ENCODE measurements at regions not wholly inside any gene's neighbourhood (a gene's known extent, or its start where the extent isn't known, plus 50 kb on each side); places are given as distances from the start of the nearest gene placed in this dataset.

DNA sequence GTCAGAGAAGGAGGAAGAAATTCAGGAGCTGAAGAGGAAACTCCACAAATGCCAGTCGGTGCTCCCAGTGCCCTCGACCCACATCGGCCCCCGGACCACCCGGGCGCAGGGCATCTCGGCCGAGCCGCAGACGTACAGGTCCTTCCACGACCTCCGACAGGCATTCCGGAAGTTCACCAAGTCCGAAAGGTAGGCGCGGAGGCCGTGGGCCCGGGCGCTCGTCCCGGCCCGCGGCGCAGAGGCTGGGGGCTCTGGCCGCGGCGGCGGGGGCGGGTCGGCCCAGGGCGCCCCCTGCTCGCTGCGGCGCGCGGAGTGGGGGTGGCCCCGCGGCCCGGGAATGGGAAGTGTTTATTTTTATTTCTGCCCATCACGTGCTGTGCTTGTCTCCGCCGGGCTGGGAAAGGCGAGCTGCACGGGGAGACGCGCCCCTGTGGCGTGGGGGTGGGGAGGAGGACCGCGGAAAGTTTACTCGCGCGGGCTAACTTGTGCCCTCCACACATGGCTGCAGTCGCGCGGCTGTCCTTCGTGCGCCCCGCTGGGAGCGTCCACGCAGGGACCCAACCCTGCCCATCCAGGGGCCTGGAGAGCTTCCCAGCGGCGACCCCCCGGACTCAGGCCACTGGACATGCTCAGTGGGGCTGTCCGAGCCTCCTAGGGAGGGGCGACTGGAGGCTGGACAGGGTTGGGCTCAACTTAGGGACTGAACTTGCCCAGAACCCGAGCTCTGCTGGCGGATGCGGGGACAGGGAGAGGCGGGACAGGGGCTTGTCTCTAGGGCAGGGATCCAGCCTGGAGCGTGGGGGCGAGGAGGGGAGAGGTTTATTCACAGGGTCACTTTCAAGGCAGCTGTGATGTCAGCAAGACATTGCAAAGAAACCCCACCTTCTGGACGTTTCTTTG lies 82.6 kb upstream of the PRKG1 start:
- TF ChIP-seq ARNTL (CRISPR knock-in tag; IDR thresholded peaks at IDR 0.05; ENCODE audit: borderline replicate concordance, low read depth) (no peak), TCF4 (CRISPR knock-in tag; IDR thresholded peaks at IDR 0.05; ENCODE audit: borderline replicate concordance) (no peak), ZC3H10 (CRISPR knock-in tag; IDR thresholded peaks at IDR 0.05) (no peak), OSR1 (CRISPR knock-in tag; IDR thresholded peaks at IDR 0.05) (no peak), ZNF70 (CRISPR knock-in tag; IDR thresholded peaks at IDR 0.05) (no peak), ZFP30 (CRISPR knock-in tag; IDR thresholded peaks at IDR 0.05) (no peak), RARB (CRISPR knock-in tag; IDR thresholded peaks at IDR 0.05) (no peak), ZNF565 (CRISPR knock-in tag; conservative IDR thresholded peaks at IDR 0.05; ENCODE audit: low read depth) (no peak), ISL1 (CRISPR knock-in tag; IDR thresholded peaks at IDR 0.05) (no peak), GLIS3 (CRISPR knock-in tag; IDR thresholded peaks at IDR 0.05) (no peak), ZFP3 (CRISPR knock-in tag; IDR thresholded peaks at IDR 0.05) (no peak)
- TF ChIP-seq, protein P1, sequence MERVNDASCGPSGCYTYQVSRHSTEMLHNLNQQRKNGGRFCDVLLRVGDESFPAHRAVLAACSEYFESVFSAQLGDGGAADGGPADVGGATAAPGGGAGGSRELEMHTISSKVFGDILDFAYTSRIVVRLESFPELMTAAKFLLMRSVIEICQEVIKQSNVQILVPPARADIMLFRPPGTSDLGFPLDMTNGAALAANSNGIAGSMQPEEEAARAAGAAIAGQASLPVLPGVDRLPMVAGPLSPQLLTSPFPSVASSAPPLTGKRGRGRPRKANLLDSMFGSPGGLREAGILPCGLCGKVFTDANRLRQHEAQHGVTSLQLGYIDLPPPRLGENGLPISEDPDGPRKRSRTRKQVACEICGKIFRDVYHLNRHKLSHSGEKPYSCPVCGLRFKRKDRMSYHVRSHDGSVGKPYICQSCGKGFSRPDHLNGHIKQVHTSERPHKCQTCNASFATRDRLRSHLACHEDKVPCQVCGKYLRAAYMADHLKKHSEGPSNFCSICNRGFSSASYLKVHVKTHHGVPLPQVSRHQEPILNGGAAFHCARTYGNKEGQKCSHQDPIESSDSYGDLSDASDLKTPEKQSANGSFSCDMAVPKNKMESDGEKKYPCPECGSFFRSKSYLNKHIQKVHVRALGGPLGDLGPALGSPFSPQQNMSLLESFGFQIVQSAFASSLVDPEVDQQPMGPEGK (CRISPR knock-in tag; IDR thresholded peaks at IDR 0.05; ENCODE audit: borderline replicate concordance) = no peak
- TF ChIP-seq, protein P2, sequence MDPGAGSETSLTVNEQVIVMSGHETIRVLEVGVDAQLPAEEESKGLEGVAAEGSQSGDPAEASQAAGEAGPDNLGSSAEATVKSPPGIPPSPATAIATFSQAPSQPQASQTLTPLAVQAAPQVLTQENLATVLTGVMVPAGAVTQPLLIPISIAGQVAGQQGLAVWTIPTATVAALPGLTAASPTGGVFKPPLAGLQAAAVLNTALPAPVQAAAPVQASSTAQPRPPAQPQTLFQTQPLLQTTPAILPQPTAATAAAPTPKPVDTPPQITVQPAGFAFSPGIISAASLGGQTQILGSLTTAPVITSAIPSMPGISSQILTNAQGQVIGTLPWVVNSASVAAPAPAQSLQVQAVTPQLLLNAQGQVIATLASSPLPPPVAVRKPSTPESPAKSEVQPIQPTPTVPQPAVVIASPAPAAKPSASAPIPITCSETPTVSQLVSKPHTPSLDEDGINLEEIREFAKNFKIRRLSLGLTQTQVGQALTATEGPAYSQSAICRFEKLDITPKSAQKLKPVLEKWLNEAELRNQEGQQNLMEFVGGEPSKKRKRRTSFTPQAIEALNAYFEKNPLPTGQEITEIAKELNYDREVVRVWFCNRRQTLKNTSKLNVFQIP (CRISPR knock-in tag; IDR thresholded peaks at IDR 0.05; ENCODE audit: borderline replicate concordance, low read depth) = no peak
- TF ChIP-seq, protein P3, sequence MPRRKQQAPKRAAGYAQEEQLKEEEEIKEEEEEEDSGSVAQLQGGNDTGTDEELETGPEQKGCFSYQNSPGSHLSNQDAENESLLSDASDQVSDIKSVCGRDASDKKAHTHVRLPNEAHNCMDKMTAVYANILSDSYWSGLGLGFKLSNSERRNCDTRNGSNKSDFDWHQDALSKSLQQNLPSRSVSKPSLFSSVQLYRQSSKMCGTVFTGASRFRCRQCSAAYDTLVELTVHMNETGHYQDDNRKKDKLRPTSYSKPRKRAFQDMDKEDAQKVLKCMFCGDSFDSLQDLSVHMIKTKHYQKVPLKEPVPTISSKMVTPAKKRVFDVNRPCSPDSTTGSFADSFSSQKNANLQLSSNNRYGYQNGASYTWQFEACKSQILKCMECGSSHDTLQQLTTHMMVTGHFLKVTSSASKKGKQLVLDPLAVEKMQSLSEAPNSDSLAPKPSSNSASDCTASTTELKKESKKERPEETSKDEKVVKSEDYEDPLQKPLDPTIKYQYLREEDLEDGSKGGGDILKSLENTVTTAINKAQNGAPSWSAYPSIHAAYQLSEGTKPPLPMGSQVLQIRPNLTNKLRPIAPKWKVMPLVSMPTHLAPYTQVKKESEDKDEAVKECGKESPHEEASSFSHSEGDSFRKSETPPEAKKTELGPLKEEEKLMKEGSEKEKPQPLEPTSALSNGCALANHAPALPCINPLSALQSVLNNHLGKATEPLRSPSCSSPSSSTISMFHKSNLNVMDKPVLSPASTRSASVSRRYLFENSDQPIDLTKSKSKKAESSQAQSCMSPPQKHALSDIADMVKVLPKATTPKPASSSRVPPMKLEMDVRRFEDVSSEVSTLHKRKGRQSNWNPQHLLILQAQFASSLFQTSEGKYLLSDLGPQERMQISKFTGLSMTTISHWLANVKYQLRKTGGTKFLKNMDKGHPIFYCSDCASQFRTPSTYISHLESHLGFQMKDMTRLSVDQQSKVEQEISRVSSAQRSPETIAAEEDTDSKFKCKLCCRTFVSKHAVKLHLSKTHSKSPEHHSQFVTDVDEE (CRISPR knock-in tag; IDR thresholded peaks at IDR 0.05) = no peak
- ATAC-seq = peak; percentile 56

DNA sequence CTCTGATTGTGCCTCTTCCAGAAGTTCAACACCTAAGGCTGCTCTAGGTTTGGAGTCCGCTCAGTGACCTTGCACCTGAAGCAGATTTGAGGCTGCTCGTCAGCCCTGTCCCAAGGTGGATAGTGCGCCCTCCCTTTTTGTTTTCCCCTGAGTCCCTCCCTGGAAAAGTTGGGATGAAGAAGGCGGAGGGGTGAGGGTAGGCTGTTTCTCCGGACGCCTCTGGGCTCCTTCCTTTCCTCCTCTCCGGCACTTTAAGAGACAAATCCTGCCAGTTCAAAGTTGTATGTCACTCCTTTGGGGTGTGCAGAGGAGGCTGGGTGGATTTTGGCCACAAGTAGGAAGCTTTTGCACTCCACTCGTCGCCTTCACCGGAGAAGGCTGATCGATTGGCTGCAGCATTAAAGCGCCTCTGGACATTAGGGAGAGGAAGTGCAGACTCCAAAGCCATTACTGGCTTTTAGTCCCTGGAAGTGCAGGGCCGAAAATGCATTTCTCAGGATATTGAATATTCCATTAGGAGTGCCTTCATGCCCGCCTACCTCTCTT lies 81.9 kb upstream of the PRKG1 start:
- no peak for TF ChIP-seq GLIS3 (CRISPR knock-in tag; IDR thresholded peaks at IDR 0.05)
- TF ChIP-seq ZFP3 (CRISPR knock-in tag; IDR thresholded peaks at IDR 0.05) = no peak
- TF ChIP-seq ARNTL (CRISPR knock-in tag; IDR thresholded peaks at IDR 0.05; ENCODE audit: borderline replicate concordance, low read depth) = no peak
- TF ChIP-seq, protein P1 (CRISPR knock-in tag; IDR thresholded peaks at IDR 0.05; ENCODE audit: borderline replicate concordance) = no peak
- no peak for TF ChIP-seq TCF4 (CRISPR knock-in tag; IDR thresholded peaks at IDR 0.05; ENCODE audit: borderline replicate concordance)
- TF ChIP-seq ZC3H10 (CRISPR knock-in tag; IDR thresholded peaks at IDR 0.05) = no peak
- TF ChIP-seq, protein P2 (CRISPR knock-in tag; IDR thresholded peaks at IDR 0.05; ENCODE audit: borderline replicate concordance, low read depth) = no peak
- no peak for TF ChIP-seq ZNF565 (CRISPR knock-in tag; conservative IDR thresholded peaks at IDR 0.05; ENCODE audit: low read depth)
- no peak for TF ChIP-seq ISL1 (CRISPR knock-in tag; IDR thresholded peaks at IDR 0.05)
- no peak for TF ChIP-seq ZFP30 (CRISPR knock-in tag; IDR thresholded peaks at IDR 0.05)
- no peak for TF ChIP-seq CSDC2 (CRISPR knock-in tag; IDR thresholded peaks at IDR 0.05)
- TF ChIP-seq RARB (CRISPR knock-in tag; IDR thresholded peaks at IDR 0.05) = no peak
- ATAC-seq = peak; percentile 37

Measured in SK-N-SH treated with all-trans-retinoic acid at 6 μM for 48 hours (cell line).